ENCODE measurements at regions not wholly inside any gene's neighbourhood (a gene's known extent, or its start where the extent isn't known, plus 50 kb on each side); places are given as distances from the start of the nearest gene placed in this dataset.

DNA sequence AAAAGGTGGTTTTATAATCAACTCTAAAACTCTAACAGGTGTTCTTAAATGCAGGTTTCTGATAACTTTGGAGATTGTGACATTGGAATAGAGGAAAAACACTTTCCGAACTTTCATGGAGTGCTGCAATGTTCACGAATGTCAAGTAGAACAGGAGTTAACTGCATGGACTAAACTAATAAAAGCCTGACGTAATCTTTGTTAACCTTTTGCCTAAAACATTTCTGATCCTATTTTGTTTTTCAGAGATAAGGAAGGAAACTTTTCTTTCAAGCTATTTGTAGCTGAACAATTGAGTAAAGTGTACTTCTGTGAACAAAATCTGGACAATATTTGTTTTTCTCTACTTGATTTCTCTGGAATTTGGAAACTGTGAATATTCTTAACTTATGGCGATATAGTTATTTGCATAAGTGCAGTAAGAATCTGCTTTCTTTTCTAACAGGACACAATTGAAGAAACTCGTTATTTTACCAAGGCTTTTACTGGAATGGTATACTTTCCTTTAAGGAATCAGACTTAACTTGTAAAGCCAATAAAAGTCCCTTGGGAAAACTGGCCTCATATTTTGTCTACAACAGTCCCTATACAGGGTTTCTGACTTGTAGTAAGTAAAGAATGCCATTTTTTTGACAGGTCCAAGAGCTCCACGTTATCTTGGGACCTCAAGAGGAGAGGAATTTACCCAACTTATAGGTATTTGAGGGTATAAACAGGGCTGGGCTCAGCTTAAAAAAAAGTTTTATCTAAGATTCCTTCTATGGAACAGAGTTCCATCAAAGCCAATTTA, 154.7 kb downstream of the NXNL2 start:
- Histone ChIP-seq H3K27me3 (ENCODE audit: control insufficient read depth, insufficient read depth, low read length) (no peaks in the 10 kb centered on the region), H3K18ac (ENCODE audit: low read depth, low read length) (no peak overlapping the region), H3K79me1 (ENCODE audit: low read depth in 1 of 2, low read length in 2 of 2) (no peaks in the 10 kb centered on the region), H3K4me3 (ENCODE audit: insufficient read depth, low read depth, low read length) (no peak overlapping the region), H2AK9ac (replicated peaks; ENCODE audit: low read depth, low read length, poor library complexity) (no peak overlapping the region), H3K56ac (ENCODE audit: extremely low read depth, insufficient read depth, low read length) (no peak overlapping the region), H3K9ac (ENCODE audit: low read depth, low read length) (no peak overlapping the region), H3K4ac (ENCODE audit: low read depth, low read length) (no peak overlapping the region), H3K14ac (replicated peaks; ENCODE audit: low read depth, low read length) (no peak overlapping the region), H2BK20ac (ENCODE audit: low read depth, low read length) (no peak overlapping the region), H2BK15ac (ENCODE audit: low read depth, low read length) (no peak overlapping the region), H3K9me1 (ENCODE audit: insufficient read depth, low read length) (peaks cover 3% of the 10 kb centered on the region; the same call in 1 of the 2 replicates), H3K23ac (ENCODE audit: low read depth, low read length) (no peak overlapping the region), H2BK120ac (ENCODE audit: low read depth, low read length) (no peak overlapping the region), H3K27ac (ENCODE audit: insufficient read depth, low read length) (no peak overlapping the region), H3K9me3 (ENCODE audit: control insufficient read depth, insufficient read depth, low read length) (no peaks in the 10 kb centered on the region), H4K8ac (ENCODE audit: low read depth in 2 of 2, low read length in 2 of 2) (no peak overlapping the region), H4K5ac (ENCODE audit: low read depth, low read length) (no peak overlapping the region), H2AFZ (replicated peaks; ENCODE audit: low read length, poor library complexity) (no peak overlapping the region), H3K36me3 (ENCODE audit: control insufficient read depth, insufficient read depth, low read length) (no peaks in the 10 kb centered on the region), H2BK5ac (ENCODE audit: low read depth, low read length, poor library complexity, severe bottlenecking) (no peak overlapping the region), H3K4me2 (ENCODE audit: low read depth, low read length) (no peak overlapping the region), H3K4me1 (ENCODE audit: control insufficient read depth, insufficient read depth, low read length) (peaks cover 6% of the 10 kb centered on the region), H2AK5ac (ENCODE audit: low read depth, low read length) (no peak overlapping the region), H4K91ac (ENCODE audit: insufficient read depth, low read depth, low read length) (no peak overlapping the region), H4K20me1 (ENCODE audit: insufficient read depth, low read length) (no peaks in the 10 kb centered on the region)
- intact Hi-C loops (cut with micrococcal nuclease) (no loop called here), in situ Hi-C loops (cut with MboI; ENCODE audit: low sequenced_read_pairs) (no loop called here), dilution Hi-C loops (cut with HindIII; ENCODE audit: low sequenced_read_pairs, unreplicated experiment) (no loop called here)
- no CpG with 5 or more reads among the region's 6 CpGs for WGBS, 2 experiments (ENCODE audit: extremely low coverage in 2 of 2, insufficient read length in 1 of 2)
- ChIA-PET CTCF (no interaction called here), POLR2A (ENCODE audit: unreplicated experiment) (no interaction called here)
- no TSS peak for BruUV-seq (replicated peaks)
- ATAC-seq (ENCODE audit: low read depth), result no peak
- DNase-seq, result no peak
- no peak for TF ChIP-seq MAZ (IDR thresholded peaks at IDR 0.05; ENCODE audit: borderline replicate concordance, low read depth, low read length)
- TF ChIP-seq NFE2L2 (IDR thresholded peaks at IDR 0.05; ENCODE audit: low read depth, low read length), result no peak
- TF ChIP-seq, protein P1, sequence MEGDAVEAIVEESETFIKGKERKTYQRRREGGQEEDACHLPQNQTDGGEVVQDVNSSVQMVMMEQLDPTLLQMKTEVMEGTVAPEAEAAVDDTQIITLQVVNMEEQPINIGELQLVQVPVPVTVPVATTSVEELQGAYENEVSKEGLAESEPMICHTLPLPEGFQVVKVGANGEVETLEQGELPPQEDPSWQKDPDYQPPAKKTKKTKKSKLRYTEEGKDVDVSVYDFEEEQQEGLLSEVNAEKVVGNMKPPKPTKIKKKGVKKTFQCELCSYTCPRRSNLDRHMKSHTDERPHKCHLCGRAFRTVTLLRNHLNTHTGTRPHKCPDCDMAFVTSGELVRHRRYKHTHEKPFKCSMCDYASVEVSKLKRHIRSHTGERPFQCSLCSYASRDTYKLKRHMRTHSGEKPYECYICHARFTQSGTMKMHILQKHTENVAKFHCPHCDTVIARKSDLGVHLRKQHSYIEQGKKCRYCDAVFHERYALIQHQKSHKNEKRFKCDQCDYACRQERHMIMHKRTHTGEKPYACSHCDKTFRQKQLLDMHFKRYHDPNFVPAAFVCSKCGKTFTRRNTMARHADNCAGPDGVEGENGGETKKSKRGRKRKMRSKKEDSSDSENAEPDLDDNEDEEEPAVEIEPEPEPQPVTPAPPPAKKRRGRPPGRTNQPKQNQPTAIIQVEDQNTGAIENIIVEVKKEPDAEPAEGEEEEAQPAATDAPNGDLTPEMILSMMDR (conservative IDR thresholded peaks at IDR 0.05; ENCODE audit: low read depth, low read length), result no peak

Data from IMR-90 (cell line).